DMS114 treated with DMSO at 0.1 percent for 48 hours (cell line): ENCODE measurements at regions not wholly inside any gene's neighbourhood (a gene's known extent, or its start where the extent isn't known, plus 50 kb on each side); places are given as distances from the start of the nearest gene placed in this dataset.
A peak's percentile ranks its signal among the peaks of the same experiment; 100 is the strongest.
"Not testable (repeated sequence)": the region's sequence is repeated elsewhere in the genome, so short reads cannot be mapped to it uniquely, and the experiment has no call there.

ENCODE experiments used
- DNase-seq: peaks from one replicate; lab custom pipeline; 2025; ENCODE audit not compliant: unreplicated experiment; lab: John Stamatoyannopoulos, UW

DNA sequence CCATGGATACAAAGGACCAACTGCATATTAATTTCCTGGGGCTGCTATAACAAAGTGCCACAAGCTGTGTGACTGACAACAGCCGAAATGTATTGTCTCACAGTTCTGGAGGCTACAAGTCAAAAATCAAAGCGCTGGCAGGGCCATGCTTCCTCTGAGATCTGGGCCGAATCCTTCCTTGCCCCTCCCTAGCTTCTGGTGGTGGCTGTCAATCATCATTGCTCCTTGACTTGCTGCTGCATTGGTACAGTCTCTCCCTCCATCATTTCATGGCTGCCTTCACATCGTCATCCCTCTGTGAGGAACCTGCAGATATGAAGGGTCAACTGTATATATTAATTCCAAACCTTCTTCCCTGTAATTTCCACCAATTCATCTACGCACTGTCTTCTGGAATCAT is 118.3 kb downstream of the EXOC5 start:
- DNase-seq, result no peak

DNA sequence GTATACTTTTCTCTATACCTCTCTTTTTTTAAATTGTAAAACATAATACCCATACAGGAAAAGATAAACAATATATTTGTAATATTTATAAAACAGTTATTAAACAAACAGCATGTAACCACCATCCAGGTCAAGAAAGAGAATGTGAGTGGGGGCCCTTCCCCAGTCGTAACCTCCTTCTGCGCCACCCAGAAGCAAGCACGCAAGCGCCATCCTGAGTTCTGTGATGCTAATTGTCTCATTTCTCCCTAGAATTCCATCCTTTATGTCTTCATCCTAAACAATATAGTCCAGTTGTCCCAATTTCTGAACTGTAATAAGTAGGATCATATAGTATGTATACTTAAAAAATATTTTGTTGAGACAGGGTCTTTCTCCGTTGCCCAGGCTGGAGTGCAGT is 129.5 kb downstream of the EXOC5 start:
- DNase-seq, result no peak

DNA sequence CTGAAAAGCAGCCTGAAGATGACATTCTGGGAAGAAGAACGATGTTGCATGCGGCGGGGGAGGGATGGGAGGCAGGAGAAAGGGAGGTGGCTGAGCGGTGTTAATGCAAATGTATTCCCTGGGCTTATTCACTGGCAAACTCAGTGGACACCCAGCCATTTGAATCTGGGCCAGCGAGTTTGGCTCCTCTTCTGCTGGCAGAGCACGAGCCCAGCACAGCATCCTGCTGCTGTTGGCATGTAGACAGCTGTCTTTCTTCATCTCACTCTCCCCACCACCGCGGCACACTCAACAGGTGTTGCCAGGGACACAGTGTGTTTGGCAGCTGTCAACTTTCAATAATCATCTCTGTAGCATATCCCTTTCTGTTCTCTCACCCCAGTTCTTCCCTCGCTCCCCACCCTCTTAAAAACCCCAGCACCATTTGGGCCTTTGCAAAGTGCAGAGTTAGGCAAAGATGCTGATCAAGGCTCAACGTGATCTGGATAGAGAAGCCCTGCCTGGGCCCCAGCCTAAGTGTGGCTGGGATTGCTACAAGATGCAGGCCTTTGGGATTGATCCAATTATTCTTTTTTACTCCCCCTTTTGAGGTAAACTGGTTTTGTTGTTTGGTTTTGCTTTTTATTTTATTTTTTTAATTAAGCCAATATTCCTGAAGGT is 131.9 kb downstream of the EXOC5 start:
- DNase-seq, result no peak

DNA sequence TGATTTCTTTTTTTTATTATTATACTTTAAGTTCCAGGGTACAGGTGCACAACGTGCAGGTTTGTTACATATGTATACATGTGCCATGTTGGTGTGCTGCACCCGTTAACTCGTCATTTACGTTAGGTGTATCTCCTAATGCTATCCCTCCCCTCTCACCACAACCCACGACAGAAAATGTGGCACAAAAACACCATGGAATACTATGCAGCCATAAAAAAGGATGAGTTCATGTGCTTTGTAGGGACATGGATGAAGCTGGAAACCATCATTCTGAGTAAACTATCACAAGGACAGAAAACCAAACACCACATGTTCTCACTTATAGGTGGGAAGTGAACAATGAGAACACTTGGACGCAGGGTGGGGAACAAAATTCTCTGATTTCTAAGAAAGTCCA is 140.9 kb downstream of the EXOC5 start:
- not testable (repeated sequence) for DNase-seq

DNA sequence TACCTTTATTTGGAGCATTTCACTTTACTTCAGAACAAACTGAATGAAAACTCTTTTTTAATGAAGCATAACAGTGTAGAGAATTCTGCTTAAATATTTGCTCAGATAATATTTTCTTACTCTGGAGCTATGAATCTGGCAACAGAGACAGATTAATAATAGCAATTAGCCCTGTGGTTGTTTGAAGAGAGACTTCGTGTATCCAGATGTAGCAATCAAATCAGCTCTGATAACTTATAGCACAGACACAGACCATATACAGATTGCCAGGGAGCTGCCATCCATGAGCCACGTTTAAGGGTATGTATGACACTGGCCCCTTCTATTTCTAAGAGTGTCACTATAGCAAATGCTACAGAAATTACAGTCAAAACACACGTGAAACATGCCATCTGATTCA is 146.6 kb downstream of the EXOC5 start:
- no peak for DNase-seq

DNA sequence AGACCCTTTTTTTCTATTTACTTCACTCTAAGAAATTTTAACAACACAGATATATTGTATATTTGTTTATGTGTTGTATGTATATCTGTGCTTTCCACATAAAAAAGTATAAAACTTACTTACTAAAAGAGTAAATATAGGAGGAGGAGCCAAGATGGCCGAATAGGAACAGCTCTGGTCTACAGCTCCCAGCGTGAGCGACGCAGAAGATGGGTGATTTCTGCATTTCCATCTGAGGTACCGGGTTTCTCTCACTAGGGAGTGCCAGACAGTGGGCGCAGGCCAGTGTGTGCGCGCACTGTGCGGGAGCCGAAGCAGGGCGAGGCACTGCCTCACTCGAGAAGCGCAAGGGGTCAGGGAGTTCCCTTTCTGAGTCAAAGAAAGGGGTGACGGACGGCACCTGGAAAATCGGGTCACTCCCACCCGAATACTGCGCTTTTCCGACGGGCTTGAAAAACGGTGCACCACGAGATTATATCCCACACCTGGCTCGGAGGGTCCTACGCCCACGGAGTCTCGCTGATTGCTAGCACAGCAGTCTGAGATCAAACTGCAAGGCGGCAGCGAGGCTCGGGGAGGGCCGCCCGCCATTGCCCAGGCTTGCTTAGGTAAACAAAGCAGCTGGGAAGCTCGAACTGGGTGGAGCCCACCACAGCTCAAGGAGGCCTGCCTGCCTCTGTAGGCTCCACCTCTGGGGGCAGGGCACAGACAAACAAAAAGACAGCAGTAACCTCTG is 156.5 kb downstream of the EXOC5 start:
- DNase-seq, result not testable (repeated sequence)

DNA sequence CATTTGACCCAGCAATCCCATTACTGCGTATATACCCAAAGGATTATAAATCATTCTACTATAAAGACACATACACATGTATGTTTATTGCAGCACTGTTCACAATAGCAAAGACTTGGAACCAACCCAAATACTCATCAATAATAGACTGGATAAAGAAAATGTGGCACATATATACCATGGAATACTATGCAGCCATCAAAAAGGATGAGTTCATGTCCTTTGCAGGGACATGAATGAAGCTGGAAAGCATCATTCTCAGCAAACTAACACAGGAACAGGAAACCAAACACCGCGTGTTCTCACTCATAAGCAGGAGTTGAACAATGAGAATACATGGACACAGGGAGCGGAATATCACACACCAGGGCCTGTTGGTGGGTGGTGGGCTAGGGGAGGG is 158.3 kb downstream of the EXOC5 start:
- DNase-seq, result not testable (repeated sequence)

DNA sequence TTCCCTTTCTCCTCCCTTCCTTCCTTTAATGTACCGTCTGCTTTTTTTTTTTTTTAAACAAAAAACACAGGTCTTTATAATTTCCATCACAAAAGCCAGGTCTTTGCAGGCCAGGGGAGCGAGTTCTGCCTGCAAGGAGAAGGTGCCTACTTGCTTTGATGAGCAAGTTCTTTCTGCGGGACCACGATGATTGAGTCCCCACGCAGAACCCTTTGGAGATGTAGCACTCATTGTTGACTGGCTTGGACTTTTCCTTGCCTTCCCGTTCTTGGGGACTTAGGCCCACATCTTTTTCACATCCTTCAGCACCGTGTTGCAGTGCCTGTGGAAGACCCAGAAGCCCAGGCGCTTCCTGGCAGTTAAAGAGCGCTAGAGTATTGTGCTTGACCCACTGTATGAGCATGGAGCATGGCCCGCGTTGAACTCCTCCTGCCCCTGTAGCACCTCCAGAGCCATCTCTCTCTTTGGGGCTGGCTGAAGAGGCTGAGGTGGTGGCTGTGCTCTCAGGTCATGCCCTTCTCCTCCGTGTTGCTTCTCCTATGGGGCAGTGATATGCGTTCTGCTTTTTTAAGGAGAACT is 177.6 kb downstream of the EXOC5 start:
- no peak for DNase-seq

DNA sequence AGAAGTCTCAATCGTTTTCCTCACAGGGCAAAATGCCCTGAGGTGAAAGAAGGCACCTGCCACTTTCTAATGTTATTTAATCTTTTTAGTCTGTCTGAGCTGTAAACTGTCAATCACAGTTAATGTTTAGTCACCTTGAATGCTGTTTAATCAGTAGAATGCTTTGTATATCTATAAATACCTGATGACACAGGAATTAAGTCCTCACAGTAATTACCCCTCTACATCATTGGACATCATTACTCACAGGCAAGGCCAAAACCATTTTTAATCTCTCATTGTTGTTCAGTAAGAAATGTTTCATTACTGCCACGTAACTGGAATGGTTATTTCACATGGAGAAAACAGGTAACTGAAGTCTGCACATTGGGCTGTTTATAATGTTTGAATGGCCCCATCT is 178.8 kb downstream of the EXOC5 start:
- no peak for DNase-seq

DNA sequence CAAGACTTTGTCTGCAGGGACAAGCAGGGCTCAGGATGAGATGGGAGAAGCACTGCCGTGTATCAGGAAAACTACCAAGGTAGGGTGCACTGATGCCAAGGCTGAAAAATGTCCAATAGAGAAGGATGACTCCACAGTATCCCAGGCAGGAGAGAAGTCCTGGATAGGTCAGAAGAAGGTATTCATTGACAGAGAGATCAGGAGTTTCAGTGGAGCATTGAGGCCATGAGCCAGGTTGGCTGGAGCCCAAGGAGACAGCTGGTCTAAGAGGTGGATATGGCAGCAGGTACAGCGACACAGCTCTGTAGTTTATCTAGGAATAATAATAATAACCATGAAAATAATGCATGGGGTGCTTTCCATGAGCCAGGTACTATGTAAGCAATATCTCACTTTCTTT is 180.9 kb downstream of the EXOC5 start:
- DNase-seq, result no peak

DNA sequence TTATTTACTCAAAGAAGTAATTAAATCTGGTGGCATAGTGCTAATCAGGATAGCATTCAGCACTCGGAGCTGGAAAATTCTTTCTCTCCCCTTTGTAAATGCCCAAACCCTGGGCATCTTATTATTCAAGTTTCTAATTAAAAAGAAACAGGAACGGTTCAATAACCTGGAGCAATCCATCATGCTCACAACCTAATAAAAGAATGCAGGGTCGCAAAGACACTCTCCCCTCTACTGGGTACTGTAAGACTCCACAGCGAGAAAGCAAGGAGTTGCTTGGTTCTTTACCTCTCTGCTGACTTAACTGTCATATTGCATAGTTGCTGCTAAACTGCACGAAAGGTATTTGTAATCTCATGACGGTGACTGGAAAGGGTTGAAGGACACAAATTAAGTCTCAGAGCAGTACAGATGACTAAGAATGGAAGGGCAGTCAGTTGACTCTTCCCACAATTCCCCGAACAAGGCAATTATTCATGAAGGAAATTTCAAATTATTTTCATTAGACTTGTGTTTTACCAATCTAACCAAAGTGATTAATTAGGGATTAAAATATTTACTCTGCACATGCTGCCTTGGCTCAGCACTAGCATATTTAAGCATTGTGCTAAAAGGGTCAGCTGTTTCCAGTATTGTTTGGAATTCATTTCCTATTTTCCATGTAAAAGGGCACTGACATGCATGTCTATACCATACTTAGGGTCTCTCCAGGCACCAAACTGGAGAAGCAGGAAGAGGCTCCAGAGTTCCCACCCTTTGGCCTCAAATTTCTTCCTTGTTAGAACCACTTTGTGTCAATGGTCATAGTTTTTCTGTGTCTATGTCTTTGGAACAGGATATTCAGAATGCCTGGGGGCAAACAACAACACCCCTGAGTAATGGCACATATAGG is 182.2 kb downstream of the EXOC5 start:
- no peak for DNase-seq

DNA sequence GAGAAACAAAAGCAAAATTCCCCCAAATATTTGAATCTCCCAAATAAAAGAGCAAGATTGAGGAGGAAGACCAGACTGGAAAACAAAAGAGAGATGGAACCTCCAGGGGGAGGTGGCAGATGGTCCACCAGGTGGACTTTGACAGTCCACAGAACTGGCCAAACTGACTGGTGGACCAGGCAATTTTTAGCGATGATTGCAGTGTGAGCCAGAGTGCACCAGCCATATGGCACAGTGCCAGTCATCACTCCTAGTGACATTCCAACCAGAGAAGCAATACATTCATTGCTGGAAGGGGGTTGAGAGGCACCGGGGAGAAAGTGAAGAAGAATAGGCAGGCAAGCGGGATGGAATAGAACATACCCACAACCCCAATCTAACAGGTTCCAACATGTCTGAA is 182.9 kb downstream of the EXOC5 start:
- no peak for DNase-seq

DNA sequence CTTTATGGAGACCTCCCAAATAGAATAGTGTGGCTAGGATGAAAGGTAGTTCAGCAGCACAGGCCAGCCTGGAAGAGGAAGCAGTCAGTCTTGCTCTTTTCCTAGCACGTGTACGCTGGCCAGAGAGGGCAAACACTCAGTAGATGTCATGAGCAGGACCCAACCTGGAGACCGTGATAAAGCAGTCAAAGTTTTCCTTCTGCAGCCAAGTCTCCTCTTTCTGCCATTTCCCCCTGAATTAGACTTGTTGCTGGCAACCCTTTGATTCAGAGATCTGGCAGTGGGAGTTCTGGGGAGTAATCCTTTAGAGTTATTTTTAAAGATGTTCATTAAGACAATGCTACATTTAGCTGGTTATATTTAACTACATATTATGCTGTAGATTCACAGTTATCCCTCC is 183.7 kb downstream of the EXOC5 start:
- no peak for DNase-seq

DNA sequence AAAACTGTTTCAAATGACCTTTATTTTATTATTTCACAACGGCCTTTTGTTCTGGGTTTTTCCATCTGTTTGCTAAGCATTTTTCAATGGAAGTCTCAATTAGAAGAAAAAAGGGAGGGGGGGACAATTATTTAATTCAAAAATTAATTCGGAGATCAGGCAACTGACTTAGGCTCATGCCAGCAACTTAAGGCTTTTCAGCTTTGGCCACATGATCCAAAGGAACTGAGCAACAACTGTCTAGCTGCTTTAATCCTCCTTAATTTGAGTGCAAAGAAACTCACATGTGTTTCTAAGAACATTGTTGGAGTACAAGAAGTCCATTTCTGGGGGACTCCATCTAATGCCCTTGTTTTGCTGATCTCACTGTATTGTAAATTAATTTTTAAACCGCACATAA is 188.0 kb downstream of the EXOC5 start:
- no peak for DNase-seq

DNA sequence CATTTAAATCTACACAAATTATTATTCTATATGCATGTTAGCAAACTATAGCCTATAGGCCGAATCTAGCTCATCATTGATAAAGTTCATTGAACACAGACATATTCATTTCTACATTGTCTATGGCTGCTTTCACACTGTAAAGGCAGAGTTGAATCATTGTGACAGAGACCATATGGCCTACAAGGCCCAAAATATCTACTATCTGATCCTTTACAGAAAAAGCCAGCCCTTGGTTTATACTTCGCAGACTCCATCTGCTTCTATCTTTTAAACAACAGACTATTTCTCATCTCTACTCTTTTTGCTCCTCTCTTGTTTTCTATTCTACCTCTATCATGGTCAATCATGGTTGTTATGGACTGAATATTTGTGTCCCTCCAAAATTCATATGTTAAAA is 190.7 kb downstream of the EXOC5 start:
- no peak for DNase-seq

DNA sequence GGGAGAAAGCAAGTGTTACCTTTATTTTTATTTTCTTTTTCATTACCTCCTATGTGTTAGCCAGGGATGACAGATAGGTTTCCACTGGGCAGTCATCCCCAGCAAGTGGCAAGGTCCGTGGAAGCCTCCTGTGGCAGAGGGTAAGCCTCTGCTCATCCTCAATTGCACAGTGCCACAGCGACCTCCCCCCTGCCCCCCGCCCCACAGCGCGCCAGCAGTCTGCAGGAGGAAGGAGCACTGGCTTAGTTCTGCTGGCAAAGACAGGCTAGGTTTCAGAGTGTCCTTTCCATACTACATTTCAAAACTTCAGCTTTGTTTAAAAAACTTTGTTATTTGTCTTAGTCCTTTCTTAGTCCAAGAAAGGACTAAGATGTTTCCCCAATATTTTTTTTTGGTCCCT is 194.7 kb downstream of the EXOC5 start:
- DNase-seq, result no peak

DNA sequence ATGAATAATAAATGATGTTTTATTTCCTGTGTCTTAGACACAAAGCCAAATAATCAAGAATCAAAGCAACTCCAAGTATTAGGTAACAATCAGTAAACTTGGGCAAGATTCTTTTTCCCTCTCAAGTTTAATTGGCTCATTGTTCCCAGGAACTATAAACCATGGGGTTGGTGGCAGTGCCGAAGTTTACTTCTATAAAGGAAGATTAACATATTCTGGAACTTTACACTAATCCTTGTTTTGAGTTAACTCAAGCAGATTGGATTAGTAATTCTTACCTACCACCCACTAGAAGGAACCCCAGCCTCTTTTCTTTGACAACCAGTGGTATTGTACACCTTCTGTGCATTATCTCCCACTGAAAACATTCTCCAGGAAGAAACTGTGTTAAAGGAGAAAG is 197.1 kb downstream of the EXOC5 start:
- no peak for DNase-seq

DNA sequence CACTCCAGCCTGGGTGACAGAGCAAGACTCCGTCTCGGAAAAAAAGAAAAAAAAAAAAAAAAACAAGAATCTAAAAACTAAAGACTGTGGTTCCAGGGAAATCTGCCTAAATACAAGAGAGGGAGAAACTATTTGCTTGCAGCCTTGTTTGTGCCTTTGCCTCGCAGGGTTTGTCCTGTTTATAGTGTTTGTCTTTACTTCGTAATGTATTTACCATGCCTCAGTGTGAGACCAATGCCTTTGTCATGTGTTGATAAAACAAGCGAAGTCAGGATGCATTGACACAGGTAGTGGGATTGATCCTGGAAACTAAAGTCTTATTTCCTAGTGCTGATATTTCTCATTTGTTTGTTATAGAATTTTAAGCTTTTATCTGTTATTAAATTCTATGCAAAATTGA is 199.0 kb downstream of the EXOC5 start:
- DNase-seq, result no peak

DNA sequence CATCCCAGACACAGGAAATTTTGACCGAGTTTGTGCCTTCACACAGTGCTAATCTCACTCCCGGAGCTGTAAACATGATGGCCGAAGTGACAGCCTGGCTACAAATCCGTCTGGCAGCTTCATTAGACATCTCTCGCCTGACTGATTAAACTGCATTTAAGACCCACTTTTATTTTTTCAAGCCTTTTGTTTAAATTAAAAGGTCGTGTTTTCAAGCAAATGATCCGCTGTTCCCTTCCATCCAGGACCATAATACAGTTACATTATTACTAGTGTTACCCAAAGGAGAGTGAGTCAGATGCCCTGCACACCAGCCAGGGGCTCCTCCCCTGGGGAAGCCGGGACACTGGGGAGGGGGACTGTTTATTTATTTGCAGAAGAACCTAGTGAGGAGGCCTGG is 200.2 kb downstream of the EXOC5 start:
- no peak for DNase-seq

DNA sequence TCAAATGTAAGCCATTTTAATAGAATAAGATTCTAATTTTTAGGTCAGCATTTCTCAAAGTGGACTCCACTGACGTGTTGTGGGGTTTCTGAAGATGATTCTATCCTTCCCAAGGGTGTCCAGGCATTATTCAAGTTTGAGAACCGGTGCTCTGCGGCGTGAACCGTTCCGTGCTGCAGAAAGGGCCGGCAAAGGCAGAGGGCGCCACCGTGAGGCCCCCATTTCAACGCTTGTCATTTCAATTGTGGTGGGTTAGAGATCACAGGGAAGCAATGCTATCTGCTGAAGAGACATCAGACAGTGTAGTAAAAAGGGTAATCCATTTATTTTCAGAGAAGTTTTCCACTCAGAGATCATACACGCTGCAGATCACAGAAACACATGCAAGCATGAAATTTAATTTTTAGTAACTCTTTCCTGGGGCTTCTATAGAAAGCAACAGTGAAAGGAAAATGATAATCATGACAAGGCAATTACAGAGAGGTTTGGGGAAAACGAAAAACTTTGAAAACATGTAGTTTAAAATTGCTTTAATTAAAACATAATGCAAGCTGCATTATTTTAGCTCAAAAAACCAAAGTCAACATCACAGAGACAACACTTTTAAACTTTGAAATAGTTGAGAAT is 201.7 kb downstream of the EXOC5 start:
- peak; percentile 40 for DNase-seq

DNA sequence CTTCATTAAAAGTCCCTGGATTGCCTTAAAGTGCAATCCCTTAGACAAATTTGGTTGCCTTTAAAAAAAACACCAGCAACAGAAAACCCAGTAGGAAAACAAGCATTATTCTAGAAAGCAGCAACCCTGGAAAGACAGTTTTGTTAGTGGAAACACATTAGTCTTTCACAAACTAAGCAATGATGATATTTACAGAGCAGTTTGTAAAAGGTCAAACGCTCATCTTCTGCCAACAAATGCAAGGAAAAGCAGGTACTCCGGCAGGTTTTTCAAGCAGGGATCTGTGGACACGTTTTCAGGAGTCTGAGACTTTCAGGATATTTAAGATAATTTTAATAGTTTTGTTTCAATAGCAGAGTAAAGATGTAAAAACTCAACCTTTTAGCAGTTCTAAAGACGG is 202.2 kb downstream of the EXOC5 start:
- DNase-seq, result no peak
